ENCODE measurements at regions not wholly inside any gene's neighbourhood (a gene's known extent, or its start where the extent isn't known, plus 50 kb on each side); places are given as distances from the start of the nearest gene placed in this dataset.

DNA sequence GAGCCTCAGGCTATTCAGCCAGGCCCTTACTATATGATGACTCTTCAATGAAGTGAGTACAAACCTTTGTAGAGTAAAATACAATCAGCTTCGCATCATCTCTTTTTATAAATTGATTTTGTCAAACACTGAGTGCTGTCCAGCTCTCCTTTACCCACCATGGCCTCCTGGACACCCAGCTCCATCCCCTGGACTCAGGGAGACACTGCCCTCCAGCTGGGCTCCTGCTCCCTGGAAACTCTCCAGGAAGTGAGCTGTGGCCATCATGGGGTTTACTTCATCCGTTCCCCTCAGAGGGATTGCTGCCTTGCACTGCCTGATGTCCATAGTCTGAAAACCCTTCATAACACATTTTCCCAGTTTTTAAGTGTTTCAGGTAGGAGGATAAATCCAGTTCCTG, 82.5 kb upstream of the XIRP2 start (continued):
- TF ChIP-seq, protein P1, sequence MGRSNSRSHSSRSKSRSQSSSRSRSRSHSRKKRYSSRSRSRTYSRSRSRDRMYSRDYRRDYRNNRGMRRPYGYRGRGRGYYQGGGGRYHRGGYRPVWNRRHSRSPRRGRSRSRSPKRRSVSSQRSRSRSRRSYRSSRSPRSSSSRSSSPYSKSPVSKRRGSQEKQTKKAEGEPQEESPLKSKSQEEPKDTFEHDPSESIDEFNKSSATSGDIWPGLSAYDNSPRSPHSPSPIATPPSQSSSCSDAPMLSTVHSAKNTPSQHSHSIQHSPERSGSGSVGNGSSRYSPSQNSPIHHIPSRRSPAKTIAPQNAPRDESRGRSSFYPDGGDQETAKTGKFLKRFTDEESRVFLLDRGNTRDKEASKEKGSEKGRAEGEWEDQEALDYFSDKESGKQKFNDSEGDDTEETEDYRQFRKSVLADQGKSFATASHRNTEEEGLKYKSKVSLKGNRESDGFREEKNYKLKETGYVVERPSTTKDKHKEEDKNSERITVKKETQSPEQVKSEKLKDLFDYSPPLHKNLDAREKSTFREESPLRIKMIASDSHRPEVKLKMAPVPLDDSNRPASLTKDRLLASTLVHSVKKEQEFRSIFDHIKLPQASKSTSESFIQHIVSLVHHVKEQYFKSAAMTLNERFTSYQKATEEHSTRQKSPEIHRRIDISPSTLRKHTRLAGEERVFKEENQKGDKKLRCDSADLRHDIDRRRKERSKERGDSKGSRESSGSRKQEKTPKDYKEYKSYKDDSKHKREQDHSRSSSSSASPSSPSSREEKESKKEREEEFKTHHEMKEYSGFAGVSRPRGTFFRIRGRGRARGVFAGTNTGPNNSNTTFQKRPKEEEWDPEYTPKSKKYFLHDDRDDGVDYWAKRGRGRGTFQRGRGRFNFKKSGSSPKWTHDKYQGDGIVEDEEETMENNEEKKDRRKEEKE (IDR thresholded peaks at IDR 0.05), result no peak
- TF ChIP-seq, protein P2, sequence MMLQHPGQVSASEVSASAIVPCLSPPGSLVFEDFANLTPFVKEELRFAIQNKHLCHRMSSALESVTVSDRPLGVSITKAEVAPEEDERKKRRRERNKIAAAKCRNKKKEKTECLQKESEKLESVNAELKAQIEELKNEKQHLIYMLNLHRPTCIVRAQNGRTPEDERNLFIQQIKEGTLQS (IDR thresholded peaks at IDR 0.05; ENCODE audit: borderline replicate concordance, extremely low read depth, low read depth, low read length), result no peak
- TF ChIP-seq, protein P3, sequence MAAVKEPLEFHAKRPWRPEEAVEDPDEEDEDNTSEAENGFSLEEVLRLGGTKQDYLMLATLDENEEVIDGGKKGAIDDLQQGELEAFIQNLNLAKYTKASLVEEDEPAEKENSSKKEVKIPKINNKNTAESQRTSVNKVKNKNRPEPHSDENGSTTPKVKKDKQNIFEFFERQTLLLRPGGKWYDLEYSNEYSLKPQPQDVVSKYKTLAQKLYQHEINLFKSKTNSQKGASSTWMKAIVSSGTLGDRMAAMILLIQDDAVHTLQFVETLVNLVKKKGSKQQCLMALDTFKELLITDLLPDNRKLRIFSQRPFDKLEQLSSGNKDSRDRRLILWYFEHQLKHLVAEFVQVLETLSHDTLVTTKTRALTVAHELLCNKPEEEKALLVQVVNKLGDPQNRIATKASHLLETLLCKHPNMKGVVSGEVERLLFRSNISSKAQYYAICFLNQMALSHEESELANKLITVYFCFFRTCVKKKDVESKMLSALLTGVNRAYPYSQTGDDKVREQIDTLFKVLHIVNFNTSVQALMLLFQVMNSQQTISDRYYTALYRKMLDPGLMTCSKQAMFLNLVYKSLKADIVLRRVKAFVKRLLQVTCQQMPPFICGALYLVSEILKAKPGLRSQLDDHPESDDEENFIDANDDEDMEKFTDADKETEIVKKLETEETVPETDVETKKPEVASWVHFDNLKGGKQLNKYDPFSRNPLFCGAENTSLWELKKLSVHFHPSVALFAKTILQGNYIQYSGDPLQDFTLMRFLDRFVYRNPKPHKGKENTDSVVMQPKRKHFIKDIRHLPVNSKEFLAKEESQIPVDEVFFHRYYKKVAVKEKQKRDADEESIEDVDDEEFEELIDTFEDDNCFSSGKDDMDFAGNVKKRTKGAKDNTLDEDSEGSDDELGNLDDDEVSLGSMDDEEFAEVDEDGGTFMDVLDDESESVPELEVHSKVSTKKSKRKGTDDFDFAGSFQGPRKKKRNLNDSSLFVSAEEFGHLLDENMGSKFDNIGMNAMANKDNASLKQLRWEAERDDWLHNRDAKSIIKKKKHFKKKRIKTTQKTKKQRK (IDR thresholded peaks at IDR 0.05; ENCODE audit: low read depth, low read length), result no peak
- TF ChIP-seq CREM (IDR thresholded peaks at IDR 0.05; ENCODE audit: low read depth) (no peak), RUNX3 (IDR thresholded peaks at IDR 0.05; ENCODE audit: low read length) (no peak), WRNIP1 (IDR thresholded peaks at IDR 0.05; ENCODE audit: borderline replicate concordance, low read depth, low read length) (no peak), MYC (IDR thresholded peaks at IDR 0.05; ENCODE audit: insufficient read depth, insufficient read length, insufficient replicate concordance, low read length, severe bottlenecking) (no peak)
